GM19328 (cell line): ENCODE measurements at regions not wholly inside any gene's neighbourhood (a gene's known extent, or its start where the extent isn't known, plus 50 kb on each side); places are given as distances from the start of the nearest gene placed in this dataset.

Experiments used
- ATAC-seq: cut with Tn5 transposase; IDR thresholded peaks from one replicate; pipeline ENCODE4 v1.9.1; 2021; ENCODE audit warnings: mild to moderate bottlenecking, moderate library complexity; ENCODE audit not compliant: unreplicated experiment

DNA sequence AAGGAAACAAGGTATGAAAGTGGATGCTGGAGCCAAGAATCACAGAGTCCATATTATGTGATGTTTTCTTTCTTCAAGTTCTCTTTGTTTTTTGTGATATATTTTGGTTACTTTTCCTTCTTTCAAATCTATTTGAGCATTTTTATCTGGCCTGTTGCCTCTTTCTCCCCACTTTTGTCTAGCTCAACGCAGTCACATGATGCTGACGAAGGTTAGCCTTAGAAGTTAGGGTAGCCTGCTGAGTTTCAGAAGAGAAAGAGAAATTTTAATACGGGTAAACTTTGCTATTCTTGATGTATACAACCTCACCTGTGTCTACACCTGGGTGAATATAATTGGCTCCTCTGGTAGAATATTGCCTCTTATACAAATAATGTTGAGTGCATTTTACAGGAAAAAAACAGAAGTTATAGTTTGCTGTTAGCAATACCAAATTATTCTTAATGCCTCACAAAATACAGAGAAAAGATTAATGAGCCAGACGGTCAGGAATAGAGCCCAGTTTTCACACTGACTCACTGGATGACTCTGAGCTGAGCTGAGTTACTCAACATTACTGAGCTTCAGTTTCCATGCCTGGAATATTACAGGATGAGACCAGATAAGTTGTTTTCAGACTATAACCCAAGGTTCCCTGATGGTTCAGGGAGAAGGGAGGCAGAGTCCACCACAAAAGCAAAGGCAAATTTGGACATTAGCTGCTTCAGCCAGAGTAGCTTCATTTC, 161.6 kb upstream of the BDNF start:
- ATAC-seq = no peak

DNA sequence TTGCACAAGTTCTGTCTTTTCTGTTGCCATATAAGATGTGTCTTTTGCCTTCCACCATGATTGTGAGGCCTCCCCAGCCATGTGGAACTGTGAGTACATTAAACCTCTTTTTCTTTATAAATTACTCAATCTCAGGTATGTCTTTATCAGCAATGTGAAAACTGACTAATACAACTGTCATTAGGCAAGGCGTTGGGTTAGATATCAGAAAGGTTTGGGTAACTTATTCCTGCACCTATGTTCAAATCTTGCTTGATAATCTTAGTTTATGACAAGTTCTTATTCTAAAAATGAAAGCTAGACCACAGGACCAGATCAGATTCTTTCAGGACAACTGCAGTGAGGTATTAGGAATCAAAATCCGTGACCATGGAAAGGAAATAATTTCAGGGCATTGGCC, 160.6 kb upstream of the BDNF start:
- no peak for ATAC-seq

DNA sequence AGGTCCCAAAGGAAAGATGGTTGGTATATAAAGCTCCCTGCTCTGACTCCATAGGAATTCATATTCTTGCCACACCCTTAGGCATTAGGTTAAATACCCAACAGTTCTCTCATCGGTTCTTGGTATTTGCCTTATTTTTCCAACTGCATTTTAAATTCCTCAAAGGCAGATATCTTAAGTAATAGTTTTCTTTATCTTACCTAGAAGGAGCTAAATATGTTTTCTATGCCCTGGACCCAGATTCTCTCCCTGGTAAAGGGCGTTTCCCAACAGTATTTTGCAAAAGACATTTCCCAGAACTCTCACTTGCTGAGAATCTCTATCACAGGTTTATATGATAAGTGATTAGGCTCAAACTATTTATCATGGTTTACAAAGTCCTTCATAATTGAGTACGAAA, 158.6 kb upstream of the BDNF start:
- no peak for ATAC-seq

DNA sequence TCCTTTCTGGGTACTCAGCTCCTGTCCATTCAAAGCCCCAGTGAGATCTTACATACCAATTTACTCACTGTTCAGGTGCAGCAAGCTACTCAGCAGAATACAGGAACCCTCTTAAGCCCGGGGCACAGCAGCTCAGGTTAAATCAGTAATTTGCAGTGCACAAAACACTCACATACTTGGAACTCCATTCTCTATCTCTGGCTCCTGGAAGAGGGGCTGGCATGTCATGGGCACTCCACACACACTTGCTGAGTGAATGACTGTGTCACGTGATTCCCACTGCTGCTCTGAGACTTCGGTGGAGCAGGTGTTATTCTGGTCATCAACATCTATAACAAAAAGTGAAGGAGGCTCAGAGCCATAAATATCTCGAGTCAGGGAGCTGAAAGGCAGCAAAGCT, 157.3 kb upstream of the BDNF start:
- ATAC-seq = no peak

DNA sequence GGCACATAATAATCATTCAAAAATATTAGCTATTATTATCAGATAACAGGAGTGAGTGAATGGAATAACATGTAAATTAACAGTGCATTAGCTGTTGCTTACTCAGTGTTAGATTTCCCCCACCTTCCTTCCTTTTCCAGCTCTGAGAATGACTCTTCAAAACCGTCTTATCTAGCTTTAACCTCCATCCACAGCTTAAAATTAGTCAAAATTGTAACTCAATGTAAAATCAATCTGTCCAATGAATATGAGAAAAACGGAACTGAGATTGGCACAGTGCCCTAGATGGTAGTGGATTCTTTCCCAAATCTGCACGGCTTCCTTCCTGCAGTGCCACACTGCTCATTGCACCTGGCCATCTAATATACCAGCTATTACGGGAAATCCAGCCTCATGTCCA, 156.8 kb upstream of the BDNF start:
- no peak for ATAC-seq

DNA sequence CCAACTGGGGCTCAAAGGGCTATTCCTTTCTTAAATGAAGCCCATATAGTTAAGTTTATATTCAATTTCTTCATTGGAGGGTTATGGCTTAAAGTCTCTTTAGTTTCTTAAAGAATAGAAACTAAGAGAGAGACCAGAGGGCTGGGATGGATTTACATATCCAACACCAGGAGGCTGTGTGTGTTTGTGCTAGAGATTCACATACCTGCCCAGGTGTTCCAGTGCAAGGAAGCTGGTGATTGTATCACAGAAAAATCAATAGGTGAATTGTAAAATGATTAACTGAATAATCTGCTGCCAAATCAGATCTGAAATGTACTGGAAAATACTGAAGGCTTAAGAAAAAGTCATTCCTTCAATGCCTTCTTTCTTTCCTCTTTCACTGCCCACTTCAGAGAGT, 148.2 kb upstream of the BDNF start:
- ATAC-seq = no peak

DNA sequence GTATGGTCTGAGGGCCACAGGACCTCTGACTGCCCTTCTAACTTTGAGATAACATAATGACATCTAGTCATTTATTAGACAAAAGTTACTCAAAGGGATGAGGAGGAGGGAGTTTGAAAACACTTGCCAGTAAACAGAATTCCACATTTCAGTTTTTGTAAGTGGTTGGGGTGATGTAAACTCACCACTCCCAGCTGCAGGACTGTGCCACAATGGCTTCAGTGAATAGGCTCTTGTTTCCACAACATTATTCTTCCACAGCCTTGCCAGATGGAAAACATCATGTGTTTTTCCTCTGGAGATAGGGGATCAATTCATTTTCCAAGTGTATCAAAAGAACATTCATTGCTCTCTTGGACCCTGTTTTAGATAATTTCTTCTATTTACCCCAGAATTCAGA, 147.2 kb upstream of the BDNF start:
- no peak for ATAC-seq

DNA sequence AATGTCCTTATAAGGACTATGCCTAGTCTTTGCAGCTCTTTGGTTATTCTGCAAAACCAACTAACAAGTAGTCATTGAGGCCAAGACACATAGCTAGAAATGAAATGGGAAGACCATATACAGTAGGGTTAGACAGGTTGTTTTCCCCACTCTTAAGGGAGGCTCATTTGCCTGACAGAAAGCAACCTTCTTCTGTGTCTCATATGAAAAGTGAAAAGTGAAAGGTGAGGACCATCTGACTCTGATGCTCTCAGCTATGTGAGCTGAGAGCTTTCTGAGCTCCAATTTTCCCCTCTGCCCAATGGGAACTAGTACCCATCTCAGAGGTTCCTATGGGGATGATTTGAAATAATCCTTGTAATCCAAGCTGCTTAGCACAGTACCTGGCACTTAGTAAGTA, 142.0 kb upstream of the BDNF start:
- no peak for ATAC-seq

DNA sequence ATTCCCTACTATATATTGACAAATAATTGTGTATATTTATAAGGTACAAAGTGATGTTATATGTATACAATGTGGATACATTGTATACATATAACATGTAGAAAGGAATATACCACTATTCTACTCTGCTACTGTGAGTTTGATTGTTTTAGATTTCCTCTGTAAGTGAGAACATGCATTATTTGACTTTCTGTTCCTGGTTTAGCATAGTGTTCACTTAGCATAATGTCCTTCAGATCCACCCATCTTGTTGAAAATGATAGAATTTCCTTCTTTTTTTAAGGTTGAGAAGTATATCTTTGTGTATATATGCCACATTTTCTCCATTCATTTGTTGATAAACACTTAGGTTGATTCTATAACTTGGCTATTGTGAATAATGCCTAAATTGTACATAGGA, 140.8 kb upstream of the BDNF start:
- ATAC-seq = no peak

DNA sequence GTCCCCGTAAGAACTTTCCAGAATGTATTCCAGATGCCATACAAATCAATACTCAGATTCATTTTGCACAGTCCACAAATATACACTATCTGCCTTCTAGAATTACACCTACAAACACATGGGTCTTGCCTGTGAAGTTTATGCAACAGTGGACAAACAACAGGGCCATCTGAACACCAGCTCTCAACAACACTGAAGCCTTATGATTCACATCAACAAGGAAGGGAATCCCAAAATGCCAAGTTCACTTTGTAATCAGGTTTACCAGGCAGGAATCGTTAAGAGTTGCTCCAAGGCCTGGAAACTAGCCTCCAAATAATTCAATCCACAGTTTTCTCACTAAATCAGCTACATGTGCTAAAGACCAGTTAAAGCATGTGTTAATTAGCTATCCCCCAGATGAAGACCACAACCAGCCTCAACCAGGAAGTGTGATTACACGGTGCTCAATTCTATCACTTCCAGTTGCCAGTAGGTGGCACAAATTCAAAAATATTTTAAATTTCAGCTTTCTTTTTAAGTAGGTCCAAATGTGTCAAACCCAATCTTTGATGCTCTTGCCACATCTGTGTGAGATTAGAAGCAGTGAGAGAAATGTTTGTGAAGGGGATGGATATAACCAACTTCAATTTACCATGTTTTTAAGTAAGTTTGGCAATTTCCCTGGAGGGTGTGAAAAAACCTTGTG, 139.1 kb upstream of the BDNF start:
- ATAC-seq = no peak

DNA sequence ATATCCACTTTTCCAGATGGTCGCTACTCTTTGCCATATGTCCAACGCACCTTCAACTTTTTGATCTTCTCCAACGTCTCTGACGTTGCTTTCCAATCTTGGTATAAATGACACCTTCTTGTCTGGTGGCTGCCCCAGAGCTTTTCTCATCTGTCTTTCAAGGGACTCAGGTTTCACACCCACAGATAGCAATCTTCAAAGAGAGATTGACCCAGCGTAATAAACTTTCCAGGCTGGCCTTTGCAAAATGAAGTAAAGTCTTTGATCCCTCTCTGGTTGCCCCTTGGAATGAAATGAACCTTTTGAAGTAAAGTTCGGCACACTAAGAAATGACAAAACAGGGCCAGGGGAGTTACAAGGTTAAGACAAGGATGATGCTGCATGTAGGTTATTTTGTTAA, 138.4 kb upstream of the BDNF start:
- ATAC-seq = no peak

DNA sequence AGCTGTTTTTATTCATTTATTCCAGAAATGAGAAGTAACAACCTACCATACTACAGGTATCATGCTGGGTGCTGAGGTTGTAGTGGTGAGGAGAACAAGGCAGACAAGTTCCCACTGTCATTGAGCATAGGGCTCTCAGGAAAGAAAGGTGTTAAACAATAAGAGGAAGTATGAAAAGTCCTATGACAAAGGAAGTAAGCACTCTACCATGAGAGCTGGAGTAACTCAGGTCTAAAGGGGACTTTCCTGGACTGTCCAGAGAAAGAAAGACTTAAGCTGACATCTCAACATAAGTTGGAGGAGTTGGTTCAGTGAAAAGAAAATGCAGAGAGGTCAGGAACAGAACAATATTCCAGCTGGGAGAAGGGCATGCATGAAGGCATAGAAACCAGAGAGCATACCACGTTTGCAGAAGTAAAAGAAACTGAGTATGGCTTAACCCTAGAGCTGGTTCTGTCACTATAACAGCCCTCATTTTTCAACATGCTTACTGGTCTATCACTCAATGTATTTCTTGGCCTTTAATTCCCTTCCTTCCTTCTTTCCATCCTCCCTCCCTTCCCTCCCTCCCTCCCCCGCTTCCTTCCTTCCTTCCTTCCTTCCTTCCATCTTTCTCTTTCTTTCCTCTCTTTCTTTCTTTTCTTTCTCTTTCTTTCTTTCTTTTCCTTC, 137.8 kb upstream of the BDNF start:
- ATAC-seq = peak; percentile 58

DNA sequence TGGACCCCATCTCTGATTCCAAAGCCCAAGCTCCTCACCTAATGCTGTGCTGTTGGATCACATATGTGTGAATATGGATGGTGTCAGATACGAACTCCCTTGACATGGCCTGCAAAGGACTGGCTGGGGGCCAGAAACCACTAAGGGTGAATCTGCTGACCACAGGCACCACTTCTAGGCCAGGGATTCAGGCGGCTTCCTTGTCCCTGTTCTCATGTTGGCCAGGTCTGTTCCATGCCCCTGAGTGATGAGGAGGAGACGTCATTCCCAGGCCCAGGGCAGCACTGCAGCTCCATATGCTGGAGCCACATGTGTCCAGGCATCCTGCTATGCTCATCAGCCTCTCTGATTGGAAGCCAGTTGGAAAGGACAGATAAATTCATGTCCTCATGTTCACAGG, 130.0 kb upstream of the BDNF start:
- ATAC-seq = no peak

DNA sequence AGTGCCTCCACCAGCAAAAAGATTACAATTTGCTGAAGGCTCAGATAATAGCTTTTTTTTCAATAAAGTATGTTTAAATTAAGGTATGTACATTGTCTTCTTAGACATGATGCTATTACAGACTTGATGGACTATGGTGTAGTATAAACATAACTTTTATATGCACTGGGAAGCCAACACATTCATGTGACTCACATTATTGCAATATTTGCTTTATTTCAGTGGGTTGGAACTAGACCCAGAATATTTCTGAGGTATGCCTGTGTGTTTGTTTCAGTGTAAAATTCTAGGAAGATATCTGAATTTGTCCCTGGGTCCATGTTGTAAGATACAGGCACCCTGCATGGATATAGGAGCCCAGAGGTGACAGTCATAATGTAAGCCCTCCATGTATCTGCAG, 120.0 kb upstream of the BDNF start:
- ATAC-seq = no peak

DNA sequence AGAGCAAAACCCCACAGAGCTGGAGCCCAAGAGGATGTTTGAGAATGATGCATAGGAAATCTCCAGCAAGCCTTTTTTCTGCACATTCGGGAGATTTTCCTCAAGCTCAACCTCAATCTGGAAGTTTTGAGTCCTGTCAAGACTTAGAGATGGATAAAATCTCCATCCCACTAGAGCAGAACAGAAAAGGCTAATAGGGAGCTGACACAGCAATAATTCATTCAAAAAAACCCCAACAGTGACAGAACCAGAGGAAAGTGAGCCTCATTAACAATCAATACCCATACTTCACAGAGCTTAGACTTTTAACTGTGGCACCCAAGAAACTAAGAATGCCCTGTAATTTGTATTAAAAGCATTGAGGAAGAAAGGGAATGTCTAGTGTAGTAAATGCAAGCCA, 115.9 kb upstream of the BDNF start:
- no peak for ATAC-seq

DNA sequence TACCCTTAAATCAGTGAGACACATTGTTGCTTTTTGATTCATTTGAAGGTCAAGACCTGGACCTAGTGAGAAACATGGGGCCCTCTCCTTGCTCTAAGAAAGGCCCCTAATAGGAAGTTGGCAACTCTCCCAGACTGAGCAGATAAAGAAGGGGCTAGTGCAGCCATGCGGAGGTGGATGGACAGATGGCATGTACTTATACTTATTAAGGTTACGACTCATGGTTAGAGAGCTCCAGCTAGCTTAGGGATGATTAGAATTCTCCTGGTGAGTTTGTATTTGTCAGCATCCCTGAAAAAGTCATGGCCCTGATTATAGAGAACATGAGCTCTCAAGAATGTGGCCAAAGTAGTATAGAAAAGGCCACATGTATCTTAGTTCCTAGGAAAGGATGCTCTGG, 112.1 kb upstream of the BDNF start:
- ATAC-seq = no peak

DNA sequence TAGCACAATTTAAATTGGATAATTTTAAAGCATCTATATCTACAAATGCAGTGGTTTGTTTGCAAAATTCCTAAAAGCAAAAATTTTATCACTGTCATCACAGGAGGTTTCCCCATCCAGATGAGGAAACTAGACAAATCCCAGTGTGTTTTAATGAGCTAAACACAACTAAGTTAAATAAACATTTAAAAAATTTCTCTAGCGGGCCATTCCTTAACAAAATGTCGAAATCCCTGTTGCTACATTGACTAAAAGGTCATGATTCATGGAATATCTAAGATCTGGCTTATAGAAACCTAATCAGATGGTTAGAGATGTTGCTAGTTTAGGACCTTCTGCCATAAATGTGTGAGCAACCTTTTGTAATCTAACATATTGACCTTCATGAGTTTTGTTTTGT, 107.3 kb upstream of the BDNF start:
- no peak for ATAC-seq

DNA sequence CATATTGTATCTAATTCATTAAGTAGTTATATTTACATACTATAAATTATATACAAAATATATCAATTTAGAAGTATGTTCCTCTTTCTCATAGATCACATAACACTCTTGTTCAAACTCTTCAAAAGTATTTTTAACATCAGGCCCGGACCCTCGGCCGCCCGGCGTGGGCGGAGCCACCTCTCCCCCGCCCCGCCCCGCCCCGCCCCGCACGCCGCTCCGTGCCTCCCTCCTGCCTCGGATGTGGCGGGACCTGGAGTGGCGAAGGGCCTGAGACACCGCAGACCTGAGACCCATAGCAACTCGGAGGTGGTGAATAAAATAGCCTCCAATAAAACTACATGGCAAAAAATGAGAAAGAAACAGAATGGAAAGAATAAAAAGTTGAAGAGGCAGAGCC, 105.9 kb upstream of the BDNF start:
- ATAC-seq = no peak

DNA sequence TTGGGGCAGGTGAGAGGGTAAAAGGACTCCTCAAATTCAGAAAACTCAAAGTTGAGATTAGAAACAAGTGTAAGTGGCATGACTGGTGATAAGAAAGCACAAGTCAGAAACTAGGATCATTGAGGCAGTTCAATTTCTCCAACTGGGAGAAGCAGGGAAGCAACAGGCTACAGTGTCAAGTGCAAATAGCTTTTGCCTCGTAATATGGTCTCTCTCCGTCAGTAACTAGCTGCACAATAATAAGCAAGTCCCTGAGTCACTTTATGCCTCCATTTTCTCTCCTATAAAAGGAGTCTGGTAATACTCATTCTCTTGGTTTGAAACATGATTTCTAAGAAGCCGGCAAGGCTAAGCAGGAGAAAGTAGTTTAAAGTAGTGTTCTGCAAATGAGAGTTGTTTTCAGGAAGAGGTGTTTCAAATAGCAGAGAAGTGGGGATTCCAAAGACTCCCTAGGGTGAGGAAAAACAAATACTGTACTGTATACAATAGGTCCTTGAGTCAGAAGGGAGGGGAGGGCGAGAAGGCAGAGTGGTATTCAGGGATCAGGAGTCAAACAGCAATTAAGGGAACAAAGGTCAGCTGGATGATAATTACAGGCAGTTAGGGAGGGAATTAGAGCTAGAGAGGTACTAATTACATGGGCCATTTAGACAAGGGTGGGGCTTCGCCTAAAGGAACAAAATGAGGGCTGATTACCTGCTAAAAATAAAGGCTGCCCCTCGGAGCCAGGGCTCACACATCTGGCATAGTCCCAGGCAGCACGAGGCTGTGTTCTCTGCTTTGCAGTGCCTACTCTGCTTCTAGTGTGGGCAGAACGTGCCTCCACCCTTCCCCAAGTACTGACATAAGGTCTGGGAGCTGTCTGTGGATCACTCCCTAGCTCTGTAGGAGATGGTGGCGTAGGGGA, 96.0 kb upstream of the BDNF start:
- no peak for ATAC-seq

DNA sequence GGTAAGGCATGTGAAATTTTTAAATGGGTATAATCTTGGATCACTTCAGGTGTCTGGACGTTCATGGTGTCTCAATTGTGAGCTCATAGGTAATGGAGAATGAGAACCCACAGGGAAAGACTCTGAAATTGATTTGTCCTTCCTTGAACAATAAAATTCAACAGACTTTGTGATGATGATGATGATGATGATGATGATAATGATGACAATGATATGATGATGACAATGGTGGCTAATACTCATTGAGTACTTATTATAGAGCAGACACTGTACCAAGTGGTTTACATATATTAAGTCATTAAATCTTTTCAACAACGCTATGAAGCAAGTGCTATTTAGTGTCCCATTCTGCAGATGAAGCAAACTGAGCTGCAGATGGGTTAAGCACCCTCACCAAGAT, 86.6 kb upstream of the BDNF start:
- ATAC-seq = no peak

DNA sequence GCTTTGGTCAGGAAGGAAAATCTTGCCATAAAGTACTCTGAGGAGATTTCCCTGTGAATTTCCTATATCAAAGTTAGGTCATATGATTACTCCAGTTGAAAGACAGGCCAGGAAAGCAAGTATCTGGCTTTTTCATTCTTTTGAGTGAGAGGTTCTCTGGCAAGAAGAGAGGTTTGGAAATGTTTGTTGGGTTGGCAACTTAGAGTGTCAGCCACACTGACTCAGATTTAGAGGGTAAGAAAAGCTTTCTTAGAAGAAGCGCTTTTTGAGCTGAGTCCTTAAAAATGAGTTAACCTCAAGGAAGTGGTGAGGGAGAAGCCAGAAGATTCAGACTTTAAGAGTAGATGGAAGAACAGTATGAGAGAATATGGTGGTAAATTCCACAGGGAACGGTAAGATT, 86.1 kb upstream of the BDNF start:
- no peak for ATAC-seq
